ENCODE measurements at regions not wholly inside any gene's neighbourhood (a gene's known extent, or its start where the extent isn't known, plus 50 kb on each side); places are given as distances from the start of the nearest gene placed in this dataset.

DNA sequence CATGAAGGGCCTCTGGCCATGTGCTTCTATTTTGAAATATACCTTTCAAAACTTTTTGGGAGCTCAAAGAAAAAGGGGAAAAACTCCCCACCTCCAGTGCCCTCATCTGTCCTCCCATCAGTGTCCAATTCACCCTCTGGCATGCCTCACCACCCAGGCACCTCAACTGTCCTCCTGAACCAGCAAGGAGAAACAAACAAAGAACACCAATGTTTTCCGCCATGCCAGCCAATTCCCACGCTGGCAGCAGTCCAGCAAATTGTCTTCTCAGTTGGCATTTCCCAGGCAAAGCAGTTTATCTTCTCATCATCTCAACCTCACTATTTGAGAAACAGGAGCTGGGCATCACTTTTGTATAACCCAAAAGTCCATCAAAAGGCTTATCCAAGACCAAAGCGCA lies 496.9 kb downstream of the SOX6 start:
- TF ChIP-seq, protein P1, sequence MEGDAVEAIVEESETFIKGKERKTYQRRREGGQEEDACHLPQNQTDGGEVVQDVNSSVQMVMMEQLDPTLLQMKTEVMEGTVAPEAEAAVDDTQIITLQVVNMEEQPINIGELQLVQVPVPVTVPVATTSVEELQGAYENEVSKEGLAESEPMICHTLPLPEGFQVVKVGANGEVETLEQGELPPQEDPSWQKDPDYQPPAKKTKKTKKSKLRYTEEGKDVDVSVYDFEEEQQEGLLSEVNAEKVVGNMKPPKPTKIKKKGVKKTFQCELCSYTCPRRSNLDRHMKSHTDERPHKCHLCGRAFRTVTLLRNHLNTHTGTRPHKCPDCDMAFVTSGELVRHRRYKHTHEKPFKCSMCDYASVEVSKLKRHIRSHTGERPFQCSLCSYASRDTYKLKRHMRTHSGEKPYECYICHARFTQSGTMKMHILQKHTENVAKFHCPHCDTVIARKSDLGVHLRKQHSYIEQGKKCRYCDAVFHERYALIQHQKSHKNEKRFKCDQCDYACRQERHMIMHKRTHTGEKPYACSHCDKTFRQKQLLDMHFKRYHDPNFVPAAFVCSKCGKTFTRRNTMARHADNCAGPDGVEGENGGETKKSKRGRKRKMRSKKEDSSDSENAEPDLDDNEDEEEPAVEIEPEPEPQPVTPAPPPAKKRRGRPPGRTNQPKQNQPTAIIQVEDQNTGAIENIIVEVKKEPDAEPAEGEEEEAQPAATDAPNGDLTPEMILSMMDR (IDR thresholded peaks at IDR 0.05): no peak
- no peak for TF ChIP-seq POLR2A (IDR thresholded peaks at IDR 0.05)

Measured in uterus (tissue), 2 donors.